VCaP (cell line): ENCODE measurements at regions not wholly inside any gene's neighbourhood (a gene's known extent, or its start where the extent isn't known, plus 50 kb on each side); places are given as distances from the start of the nearest gene placed in this dataset.
"Not testable (repeated sequence)": the region's sequence is repeated elsewhere in the genome, so short reads cannot be mapped to it uniquely, and the experiment has no call there.

Source experiments
- H3K27ac ChIP-seq: fragments of 450-650 bp; 2 replicates; pipeline ENCODE4 v1.5.1; 2017
- TF ChIP-seq, protein P1 (sequence below): fragments of 450-650 bp; conservative IDR thresholded peaks from 2 replicates; pipeline ENCODE4 v1.5.1; 2017; ENCODE audit warnings: mild to moderate bottlenecking, moderate library complexity

DNA sequence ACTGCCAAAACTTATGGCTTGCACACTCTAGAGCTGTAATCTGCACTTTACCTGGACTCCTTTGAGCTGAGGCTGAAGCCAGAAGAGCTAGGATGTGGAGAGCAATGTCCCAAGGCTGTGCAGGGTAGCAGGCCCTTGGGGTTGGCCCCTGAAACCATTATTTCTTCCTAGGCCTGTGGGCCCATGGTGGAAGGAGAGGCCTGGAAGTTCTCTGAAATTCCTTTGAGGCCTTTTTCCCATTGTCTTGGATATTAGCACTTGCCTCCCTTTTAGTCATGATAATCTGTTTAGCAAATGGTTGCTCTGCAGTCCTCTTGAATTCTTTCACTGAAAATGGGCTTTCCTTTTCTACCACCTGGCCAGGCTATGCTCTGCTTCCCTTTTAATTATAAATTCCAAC is 102.0 kb upstream of the SGO1 start:
- H3K27ac ChIP-seq: no peak overlapping the region
- TF ChIP-seq, protein P1, sequence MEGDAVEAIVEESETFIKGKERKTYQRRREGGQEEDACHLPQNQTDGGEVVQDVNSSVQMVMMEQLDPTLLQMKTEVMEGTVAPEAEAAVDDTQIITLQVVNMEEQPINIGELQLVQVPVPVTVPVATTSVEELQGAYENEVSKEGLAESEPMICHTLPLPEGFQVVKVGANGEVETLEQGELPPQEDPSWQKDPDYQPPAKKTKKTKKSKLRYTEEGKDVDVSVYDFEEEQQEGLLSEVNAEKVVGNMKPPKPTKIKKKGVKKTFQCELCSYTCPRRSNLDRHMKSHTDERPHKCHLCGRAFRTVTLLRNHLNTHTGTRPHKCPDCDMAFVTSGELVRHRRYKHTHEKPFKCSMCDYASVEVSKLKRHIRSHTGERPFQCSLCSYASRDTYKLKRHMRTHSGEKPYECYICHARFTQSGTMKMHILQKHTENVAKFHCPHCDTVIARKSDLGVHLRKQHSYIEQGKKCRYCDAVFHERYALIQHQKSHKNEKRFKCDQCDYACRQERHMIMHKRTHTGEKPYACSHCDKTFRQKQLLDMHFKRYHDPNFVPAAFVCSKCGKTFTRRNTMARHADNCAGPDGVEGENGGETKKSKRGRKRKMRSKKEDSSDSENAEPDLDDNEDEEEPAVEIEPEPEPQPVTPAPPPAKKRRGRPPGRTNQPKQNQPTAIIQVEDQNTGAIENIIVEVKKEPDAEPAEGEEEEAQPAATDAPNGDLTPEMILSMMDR: no peak

GRCh38 chr3:20280257-20280656 is 94.3 kb upstream of the SGO1 start:
- no peak overlapping the region for H3K27ac ChIP-seq
- TF ChIP-seq, protein P1: no peak

DNA sequence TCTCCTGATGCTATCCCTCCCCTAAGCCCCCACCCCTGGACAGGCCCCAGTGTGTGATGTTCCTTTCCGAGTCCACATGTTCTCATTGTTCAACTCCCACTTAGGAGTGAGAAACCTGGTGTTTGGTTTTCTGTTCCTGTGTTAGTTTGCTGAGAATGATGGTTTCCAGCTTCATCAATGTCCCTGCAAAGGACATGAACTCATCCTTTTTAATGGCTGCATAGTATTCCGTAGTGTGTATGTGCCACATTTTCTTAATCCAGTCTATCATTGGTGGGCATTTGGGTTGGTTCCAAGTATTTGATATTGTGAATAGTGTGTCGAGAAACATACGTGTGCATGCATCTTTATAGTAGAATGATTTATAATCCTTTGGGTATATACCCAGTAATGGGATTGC is 80.0 kb upstream of the SGO1 start:
- H3K27ac ChIP-seq: not testable (repeated sequence)

- H3K27ac ChIP-seq: no peak overlapping the region
- TF ChIP-seq, protein P1: no peak
These were observed 79.0 kb upstream of the SGO1 start for GRCh38 chr3:20264900-20265567.

DNA sequence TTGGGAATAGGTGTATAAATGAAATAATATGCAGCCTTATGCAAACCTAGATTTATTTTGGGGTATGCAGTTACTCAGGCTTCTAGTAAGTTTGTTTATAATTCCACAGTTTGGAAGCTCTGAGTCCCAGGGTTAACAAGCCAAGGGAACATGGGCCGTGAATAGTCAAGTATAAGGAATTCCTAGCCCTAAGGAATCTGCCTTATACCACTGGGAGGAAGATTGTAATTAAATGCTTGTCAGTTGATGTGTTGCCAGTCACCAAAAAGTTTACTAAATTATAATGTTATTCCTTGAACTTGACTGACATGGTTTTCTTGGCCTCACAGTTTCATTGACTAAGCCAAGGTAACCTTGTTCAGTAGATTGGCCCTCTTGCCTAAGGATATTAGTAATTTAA is 72.4 kb upstream of the SGO1 start:
- TF ChIP-seq, protein P1: no peak
- no peak overlapping the region for H3K27ac ChIP-seq

- TF ChIP-seq, protein P1: no peak
These were observed 70.1 kb upstream of the SGO1 start for GRCh38 chr3:20256144-20256543.

GRCh38 chr3:20254268-20255117 is 68.5 kb upstream of the SGO1 start:
- no peak overlapping the region for H3K27ac ChIP-seq
- TF ChIP-seq, protein P1: no peak

More at GRCh38 chr3:20256144-20256543, 70.1 kb upstream of the SGO1 start:
- no peak overlapping the region for H3K27ac ChIP-seq

GRCh38 chr3:20250786-20251185 is 64.8 kb upstream of the SGO1 start:
- TF ChIP-seq, protein P1: no peak
- H3K27ac ChIP-seq: no peak overlapping the region
